SK-N-SH treated with all-trans-retinoic acid at 6 μM for 48 hours (cell line): ENCODE measurements at regions not wholly inside any gene's neighbourhood (a gene's known extent, or its start where the extent isn't known, plus 50 kb on each side); places are given as distances from the start of the nearest gene placed in this dataset.

ENCODE experiments used
- ATAC-seq: fragments of 200-7000 bp; cut with Tn5 transposase; 3 replicates; pipeline ENCODE4 v1.9.1; 2020; ENCODE audit warnings: mild to moderate bottlenecking, moderate library complexity
- ARNTL ChIP-seq: fragments of 450-650 bp; formaldehyde crosslinking; IDR thresholded peaks from 2 replicates; pipeline ENCODE4 v1.5.0; 2020; ENCODE audit warnings: low read depth, mild to moderate bottlenecking, moderate library complexity, borderline replicate concordance
- BACH2 ChIP-seq: fragments of 250-450 bp; sonication (Bioruptor Pico); IDR thresholded peaks from 2 replicates; pipeline ENCODE4 v1.9.0; 2021; ENCODE audit warnings: mild to moderate bottlenecking, borderline replicate concordance
- CSDC2 ChIP-seq: fragments of 250-450 bp; sonication (Bioruptor Pico); IDR thresholded peaks from 2 replicates; pipeline ENCODE4 v1.5.0; 2020; ENCODE audit warnings: mild to moderate bottlenecking, moderate library complexity
- ESRRG ChIP-seq: fragments of 250-450 bp; sonication (Bioruptor Pico); IDR thresholded peaks from 2 replicates; pipeline ENCODE4 v1.6.1; 2021; ENCODE audit warnings: mild to moderate bottlenecking
- GLIS3 ChIP-seq: fragments of 250-450 bp; sonication (Bioruptor Pico); IDR thresholded peaks from 2 replicates; pipeline ENCODE4 v1.5.0; 2020; ENCODE audit warnings: mild to moderate bottlenecking, moderate library complexity
- ISL1 ChIP-seq: fragments of 250-450 bp; sonication (Bioruptor Pico); IDR thresholded peaks from 2 replicates; pipeline ENCODE4 v2.1.2; 2022; ENCODE audit warnings: mild to moderate bottlenecking, moderate library complexity
- OSR1 ChIP-seq: fragments of 250-450 bp; sonication (Bioruptor Pico); IDR thresholded peaks from 2 replicates; pipeline ENCODE4 v1.8.0; 2022; ENCODE audit warnings: moderate library complexity, mild to moderate bottlenecking, inconsistent platforms
- POU6F1 ChIP-seq: fragments of 250-450 bp; sonication (Bioruptor Pico); IDR thresholded peaks from 2 replicates; pipeline ENCODE4 v1.8.0; 2021; ENCODE audit warnings: low read depth, mild to moderate bottlenecking, moderate library complexity, borderline replicate concordance
- PPARA ChIP-seq: fragments of 250-450 bp; sonication (Bioruptor Pico); IDR thresholded peaks from 2 replicates; pipeline ENCODE4 v1.5.0; 2020; ENCODE audit warnings: mild to moderate bottlenecking, borderline replicate concordance
- SNAI2 ChIP-seq: fragments of 250-450 bp; sonication (Bioruptor Pico); IDR thresholded peaks from 2 replicates; pipeline ENCODE4 v1.5.0; 2020; ENCODE audit warnings: mild to moderate bottlenecking, moderate library complexity
- TCF4 ChIP-seq: fragments of 250-450 bp; sonication (Bioruptor Pico); IDR thresholded peaks from 2 replicates; pipeline ENCODE4 v1.8.0; 2021; ENCODE audit warnings: mild to moderate bottlenecking, moderate library complexity, borderline replicate concordance
- TOX ChIP-seq: fragments of 250-450 bp; sonication (Bioruptor Pico); IDR thresholded peaks from 2 replicates; pipeline ENCODE4 v1.8.0; 2021; ENCODE audit warnings: mild to moderate bottlenecking, moderate library complexity, borderline replicate concordance
- TSHZ2 ChIP-seq: fragments of 250-450 bp; sonication (Bioruptor Pico); IDR thresholded peaks from 2 replicates; pipeline ENCODE4 v1.5.0; 2020; ENCODE audit warnings: mild to moderate bottlenecking, moderate library complexity
- ZC3H10 ChIP-seq: fragments of 250-450 bp; sonication (Bioruptor Pico); IDR thresholded peaks from 2 replicates; pipeline ENCODE4 v1.5.1; 2021; ENCODE audit warnings: mild to moderate bottlenecking, moderate library complexity
- ZFP30 ChIP-seq: fragments of 450-650 bp; formaldehyde crosslinking; IDR thresholded peaks from 2 replicates; pipeline ENCODE4 v1.5.0; 2022; ENCODE audit warnings: mild to moderate bottlenecking, moderate library complexity
- ZNF565 ChIP-seq: fragments of 450-650 bp; formaldehyde crosslinking; conservative IDR thresholded peaks from 2 replicates; pipeline ENCODE4 v1.5.0; 2020; ENCODE audit warnings: low read depth, mild to moderate bottlenecking, moderate library complexity
- ZNF70 ChIP-seq: fragments of 450-650 bp; formaldehyde crosslinking; IDR thresholded peaks from 2 replicates; pipeline ENCODE4 v1.5.0; 2020; ENCODE audit warnings: mild to moderate bottlenecking, moderate library complexity
- ZNF8 ChIP-seq: fragments of 450-650 bp; formaldehyde crosslinking; IDR thresholded peaks from 2 replicates; pipeline ENCODE4 v1.5.0; 2020; ENCODE audit warnings: mild to moderate bottlenecking, moderate library complexity
- TF ChIP-seq, protein P1 (sequence below): fragments of 250-450 bp; sonication (Bioruptor Pico); IDR thresholded peaks from 2 replicates; pipeline ENCODE4 v1.5.1; 2020; ENCODE audit warnings: low read depth, mild to moderate bottlenecking, moderate library complexity
- TF ChIP-seq, protein P2 (sequence below): fragments of 250-450 bp; sonication (Bioruptor Pico); IDR thresholded peaks from 2 replicates; pipeline ENCODE4 v1.5.1; 2021; ENCODE audit warnings: mild to moderate bottlenecking, moderate library complexity

DNA sequence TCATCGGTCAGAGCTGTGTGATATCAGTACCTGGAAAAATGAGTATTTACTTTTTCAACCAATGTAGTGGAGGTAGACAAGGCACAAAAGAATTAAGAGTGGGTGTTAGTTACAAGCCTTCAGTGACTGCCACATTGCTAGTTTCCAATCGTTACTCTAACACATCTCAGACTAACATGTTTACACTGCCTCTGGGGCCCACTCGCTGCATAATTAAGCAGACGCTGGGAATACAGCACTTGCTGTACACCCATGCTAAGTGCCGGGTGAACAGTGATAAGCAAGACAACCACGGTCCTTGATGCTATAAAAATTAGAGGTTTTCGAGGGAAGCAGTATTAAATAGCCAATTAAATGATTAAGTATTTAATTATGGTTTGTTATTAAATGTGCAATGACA, 1147.6 kb downstream of the AACS start:
- ATAC-seq, result no peak
- TF ChIP-seq ZC3H10 (no peak), TCF4 (CRISPR knock-in tag) (no peak), CSDC2 (no peak), SNAI2 (CRISPR knock-in tag) (no peak), TOX (CRISPR knock-in tag) (no peak), POU6F1 (no peak)

- TF ChIP-seq, protein P1, sequence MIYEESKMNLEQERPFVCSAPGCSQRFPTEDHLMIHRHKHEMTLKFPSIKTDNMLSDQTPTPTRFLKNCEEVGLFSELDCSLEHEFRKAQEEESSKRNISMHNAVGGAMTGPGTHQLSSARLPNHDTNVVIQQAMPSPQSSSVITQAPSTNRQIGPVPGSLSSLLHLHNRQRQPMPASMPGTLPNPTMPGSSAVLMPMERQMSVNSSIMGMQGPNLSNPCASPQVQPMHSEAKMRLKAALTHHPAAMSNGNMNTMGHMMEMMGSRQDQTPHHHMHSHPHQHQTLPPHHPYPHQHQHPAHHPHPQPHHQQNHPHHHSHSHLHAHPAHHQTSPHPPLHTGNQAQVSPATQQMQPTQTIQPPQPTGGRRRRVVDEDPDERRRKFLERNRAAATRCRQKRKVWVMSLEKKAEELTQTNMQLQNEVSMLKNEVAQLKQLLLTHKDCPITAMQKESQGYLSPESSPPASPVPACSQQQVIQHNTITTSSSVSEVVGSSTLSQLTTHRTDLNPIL (CRISPR knock-in tag), result no peak
- TF ChIP-seq ZNF70 (CRISPR knock-in tag) (no peak), POU6F1 (no peak), ZFP30 (CRISPR knock-in tag) (no peak), GLIS3 (CRISPR knock-in tag) (no peak), TSHZ2 (CRISPR knock-in tag) (no peak), ZNF565 (no peak), ESRRG (CRISPR knock-in tag) (no peak), ZNF8 (CRISPR knock-in tag) (no peak), OSR1 (no peak), BACH2 (no peak), ARNTL (CRISPR knock-in tag) (no peak), TOX (CRISPR knock-in tag) (no peak), TCF4 (CRISPR knock-in tag) (no peak), PPARA (CRISPR knock-in tag) (no peak), ISL1 (CRISPR knock-in tag) (no peak), SNAI2 (CRISPR knock-in tag) (no peak)
- TF ChIP-seq, protein P2, sequence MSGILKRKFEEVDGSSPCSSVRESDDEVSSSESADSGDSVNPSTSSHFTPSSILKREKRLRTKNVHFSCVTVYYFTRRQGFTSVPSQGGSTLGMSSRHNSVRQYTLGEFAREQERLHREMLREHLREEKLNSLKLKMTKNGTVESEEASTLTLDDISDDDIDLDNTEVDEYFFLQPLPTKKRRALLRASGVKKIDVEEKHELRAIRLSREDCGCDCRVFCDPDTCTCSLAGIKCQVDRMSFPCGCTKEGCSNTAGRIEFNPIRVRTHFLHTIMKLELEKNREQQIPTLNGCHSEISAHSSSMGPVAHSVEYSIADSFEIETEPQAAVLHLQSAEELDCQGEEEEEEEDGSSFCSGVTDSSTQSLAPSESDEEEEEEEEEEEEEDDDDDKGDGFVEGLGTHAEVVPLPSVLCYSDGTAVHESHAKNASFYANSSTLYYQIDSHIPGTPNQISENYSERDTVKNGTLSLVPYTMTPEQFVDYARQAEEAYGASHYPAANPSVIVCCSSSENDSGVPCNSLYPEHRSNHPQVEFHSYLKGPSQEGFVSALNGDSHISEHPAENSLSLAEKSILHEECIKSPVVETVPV, result no peak
- peak; percentile 55 for ATAC-seq
Observed at GRCh38 chr12:126218697-126219096, 1153.5 kb downstream of the AACS start.

DNA sequence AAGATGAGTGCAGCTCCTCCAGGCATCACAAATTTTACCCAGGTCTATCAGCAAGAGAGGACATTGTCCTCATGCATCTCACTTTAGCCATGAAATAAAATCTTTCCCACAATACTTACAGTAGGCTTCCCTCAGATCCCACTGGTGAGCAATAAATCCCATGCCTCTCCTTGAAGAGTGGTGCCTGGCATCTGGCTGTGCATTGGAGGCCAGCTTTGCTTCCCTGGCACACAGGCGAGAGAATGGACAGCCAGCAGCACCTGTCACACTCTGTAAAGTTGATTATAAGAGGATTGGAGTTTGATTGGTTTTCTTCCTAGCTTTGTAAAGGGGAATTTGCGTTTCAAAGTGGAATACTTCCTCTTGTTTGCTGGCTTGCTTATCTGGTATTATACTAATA, 1153.9 kb downstream of the AACS start:
- ATAC-seq, result peak; percentile 55
- TF ChIP-seq ZNF565 (no peak), GLIS3 (CRISPR knock-in tag) (no peak), ZNF8 (CRISPR knock-in tag) (no peak), TOX (CRISPR knock-in tag) (no peak), TSHZ2 (CRISPR knock-in tag) (no peak), SNAI2 (CRISPR knock-in tag) (no peak)
- TF ChIP-seq, protein P2, result no peak
